Left lung (tissue), 4 donors: ENCODE measurements at regions not wholly inside any gene's neighbourhood (a gene's known extent, or its start where the extent isn't known, plus 50 kb on each side); places are given as distances from the start of the nearest gene placed in this dataset.

Experiments used
- ATAC-seq: fragments of 200-7000 bp; cut with Tn5 transposase; one replicate; pipeline ENCODE4 v1.9.1; 2020; ENCODE audit warnings: moderate library complexity
- DNase-seq, 4 donors: peaks; one replicate each; pipeline ENCODE4 v3.0.0-alpha.2; 2013 to 2020
- H3K27ac ChIP-seq, 2 donors: fragments of 200-600 bp; sonication (generic) in 1 of 2; one replicate each; pipeline versions ENCODE4 v1.5.0 to v1.8.0; 2020 to 2021
- H3K27me3 ChIP-seq, 2 donors: fragments of 200-600 bp; sonication (generic) in 1 of 2; one replicate each; pipeline versions ENCODE4 v1.5.0 to v1.8.0; 2020 to 2021
- H3K36me3 ChIP-seq, 2 donors: fragments of 200-600 bp; sonication (generic) in 1 of 2; one replicate each; pipeline versions ENCODE4 v1.5.0 to v1.8.0; 2020 to 2021
- H3K4me1 ChIP-seq, 2 donors: fragments of 200-600 bp; one replicate each; pipeline ENCODE4 v1.8.0; 2021
- H3K4me3 ChIP-seq, 2 donors: fragments of 200-600 bp; sonication (generic) in 1 of 2; one replicate each; pipeline versions ENCODE4 v1.5.0 to v1.8.0; 2020 to 2021; ENCODE audit warnings: mild to moderate bottlenecking in 1 of 2
- H3K9me3 ChIP-seq, 2 donors: fragments of 200-600 bp; sonication (generic) in 1 of 2; one replicate each; pipeline versions ENCODE4 v1.5.0 to v1.8.0; 2020 to 2021
- CTCF ChIP-seq, 2 donors: fragments of 200-600 bp; sonication (generic) in 1 of 2; IDR thresholded peaks; one replicate each; pipeline versions ENCODE4 v1.5.0 to v1.8.0; 2021; ENCODE audit warnings: antibody characterized with exemption in 2 of 2
- intact Hi-C, 2 donors: fragments of 100-400 bp; cut with DNase I; formaldehyde crosslinking; loops; one replicate each; pipeline versions ENCODE4 v1.11.2 to v1.14.2; 2022
- donor health status: DM: no; HTN: yes; CAD: no.
- donor health status: DM: no; HTN: no; CAD: no.

DNA sequence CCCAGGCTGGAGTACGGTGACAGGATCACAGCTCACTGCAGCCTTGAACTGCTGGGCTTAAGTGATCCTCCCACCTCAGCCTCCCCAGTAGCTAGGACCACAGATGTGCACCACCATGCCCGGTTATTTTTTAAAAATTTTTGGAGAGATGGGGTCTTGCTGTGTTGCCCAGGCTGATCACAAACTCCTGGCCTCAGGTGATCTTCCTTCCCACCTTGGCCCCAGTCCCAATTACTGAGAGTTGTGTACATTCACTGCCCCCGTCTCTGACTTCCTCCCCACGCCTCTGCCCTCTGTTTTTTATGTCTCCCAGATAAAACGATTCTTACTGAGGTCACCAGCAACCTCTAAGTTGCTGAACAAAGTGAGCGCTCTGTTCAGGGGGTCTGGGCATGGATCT is 87.7 kb downstream of the LINGO1 start:
- DNase-seq: peak in 1 of 4 donors; percentile 4
- no peaks in the 10 kb centered on the region for H3K27me3 ChIP-seq
- TF ChIP-seq CTCF (IDR thresholded peaks at IDR 0.05): no peak
- intact Hi-C loops: loop anchor here in 1 of 2 donors (10.0 kb wide), 1 partner anchor 430 kb away; no protein-coding TSS in a partner anchor
- no peaks in the 10 kb centered on the region for H3K9me3 ChIP-seq
- ATAC-seq: no peak
- no peak overlapping the region for H3K4me3 ChIP-seq
- no peak overlapping the region for H3K27ac ChIP-seq
- no peaks in the 10 kb centered on the region for H3K36me3 ChIP-seq
- H3K4me1 ChIP-seq: peaks cover 11 to 12% of the 10 kb centered on the region in 2 donors

GRCh38 chr15:77544162-77544561 is 88.5 kb downstream of the LINGO1 start:
- H3K27me3 ChIP-seq: no peaks in the 10 kb centered on the region
- intact Hi-C loops: loop anchor here in 1 of 2 donors (10.0 kb wide), 1 partner anchor 429 kb away; no protein-coding TSS in a partner anchor
- peak in 1 of 4 donors; percentile 27 for DNase-seq
- H3K27ac ChIP-seq: no peak overlapping the region
- H3K9me3 ChIP-seq: no peaks in the 10 kb centered on the region
- ATAC-seq: no peak
- no peak for TF ChIP-seq CTCF (IDR thresholded peaks at IDR 0.05)
- H3K4me3 ChIP-seq: no peak overlapping the region
- peaks cover 13 to 14% of the 10 kb centered on the region in 2 donors for H3K4me1 ChIP-seq
- H3K36me3 ChIP-seq: no peaks in the 10 kb centered on the region

DNA sequence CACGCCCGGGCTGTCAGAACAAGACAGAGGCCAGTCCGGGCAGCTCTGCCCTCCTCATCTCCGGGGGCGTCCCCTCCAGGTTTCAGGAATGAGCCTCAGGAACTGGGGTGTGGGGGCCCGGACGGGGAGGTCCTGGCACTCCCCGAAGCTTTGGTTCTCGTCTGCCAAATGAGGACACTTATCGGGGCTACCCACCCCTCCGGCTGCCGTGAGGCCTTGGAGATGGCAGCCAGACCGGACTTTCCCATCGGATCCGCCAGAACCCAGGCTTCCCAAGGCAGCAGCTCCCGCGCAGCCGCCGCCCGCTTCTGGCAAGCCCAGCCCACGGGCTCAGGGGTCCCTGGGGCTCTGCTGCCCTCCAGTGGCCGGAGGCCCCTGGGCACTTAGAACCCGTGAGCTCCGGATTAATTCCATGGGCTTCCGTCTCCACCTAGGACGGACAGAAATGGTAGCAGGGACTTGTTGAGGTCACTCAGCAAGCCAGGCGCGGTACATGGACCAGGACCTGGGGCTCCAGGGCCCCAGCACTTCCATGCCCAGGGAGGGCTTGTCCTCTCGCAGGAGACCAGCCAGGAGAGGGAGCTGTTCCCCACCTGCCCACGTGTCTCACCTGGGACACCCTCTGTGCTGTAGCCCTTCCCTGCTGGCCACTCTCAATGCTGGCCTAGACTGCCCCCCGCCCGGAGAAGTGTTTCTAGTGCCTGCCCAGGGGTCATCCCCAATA is 89.4 kb downstream of the LINGO1 start:
- DNase-seq (peak; percentile 80 to 94 (median 88)), ATAC-seq (peak; percentile 89)
- no peaks in the 10 kb centered on the region for H3K36me3 ChIP-seq
- intact Hi-C loops: loop anchor here in 1 of 2 donors (10.0 kb wide), 1 partner anchor 429 kb away; no protein-coding TSS in a partner anchor
- H3K27me3 ChIP-seq: no peaks in the 10 kb centered on the region
- H3K4me1 ChIP-seq: peaks cover 17% of the 10 kb centered on the region in 2 donors
- TF ChIP-seq CTCF (IDR thresholded peaks at IDR 0.05): peak; percentile 89 to 98
- H3K9me3 ChIP-seq: no peaks in the 10 kb centered on the region
- H3K27ac ChIP-seq: no peak overlapping the region
- peak overlapping the region; percentile 19 to 22 for H3K4me3 ChIP-seq

- ATAC-seq: no peak
- Histone ChIP-seq H3K36me3 (no peaks in the 10 kb centered on the region), H3K27ac (no peak overlapping the region), H3K4me3 (peak overlapping the region in 1 of 2 donors; percentile 22), H3K27me3 (no peaks in the 10 kb centered on the region), H3K9me3 (no peaks in the 10 kb centered on the region), H3K4me1 (peaks cover 17% of the 10 kb centered on the region in 2 donors)
- intact Hi-C loops: loop anchor here in 1 of 2 donors (10.0 kb wide), 1 partner anchor 428 kb away; no protein-coding TSS in a partner anchor
- TF ChIP-seq CTCF (IDR thresholded peaks at IDR 0.05): no peak
- peak in 1 of 4 donors; percentile 31 for DNase-seq
Measured at GRCh38 chr15:77542491-77543001, 90.2 kb downstream of the LINGO1 start.
